Left lobe of liver (tissue), 2 donors: ENCODE measurements at regions not wholly inside any gene's neighbourhood (a gene's known extent, or its start where the extent isn't known, plus 50 kb on each side); places are given as distances from the start of the nearest gene placed in this dataset.
"Not testable (repeated sequence)": the region's sequence is repeated elsewhere in the genome, so short reads cannot be mapped to it uniquely, and the experiment has no call there.

Experiments
- ATAC-seq: fragments of 200-7000 bp; cut with Tn5 transposase; one replicate; pipeline ENCODE4 v1.9.1; 2020; ENCODE audit warnings: mild to moderate bottlenecking, moderate library complexity
- DNase-seq: peaks from one replicate; pipeline ENCODE4 v3.0.0-alpha.2; 2020; ENCODE audit warnings: low spot score
- donor health status: DM: no; HTN: no; CAD: no; lungs with moderate emphysema.
- donor health status: DM: no; HTN: yes; CAD: no.

- DNase-seq (no peak), ATAC-seq (no peak)
Measured at GRCh38 chr3:181549266-181549665, 162.5 kb upstream of the SOX2 start.

DNA sequence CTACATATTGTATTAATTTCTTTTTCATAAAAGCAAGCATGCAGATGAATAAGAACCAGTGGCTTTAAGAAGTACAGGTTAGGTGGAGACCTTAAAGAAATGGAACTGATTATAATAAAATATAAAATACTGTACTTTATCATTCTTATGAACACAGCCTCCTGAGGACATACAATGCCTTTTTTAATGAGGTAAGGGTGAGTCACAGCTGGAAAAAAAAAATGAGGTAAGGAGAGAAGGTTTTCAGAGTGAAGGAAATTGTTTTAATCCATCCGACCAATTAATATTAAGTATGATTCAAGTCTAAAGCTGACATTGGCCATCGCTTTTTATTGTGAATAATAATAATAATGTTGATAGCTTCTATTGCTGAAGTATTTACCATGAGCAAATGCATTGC, 170.3 kb upstream of the SOX2 start:
- DNase-seq (no peak), ATAC-seq (no peak)

- no peak for DNase-seq
- ATAC-seq, result no peak
Measured at GRCh38 chr3:181534781-181535221, 176.9 kb upstream of the SOX2 start.

GRCh38 chr3:181533811-181534210, 177.9 kb upstream of the SOX2 start:
- no peak for ATAC-seq
- no peak for DNase-seq

- no peak for DNase-seq
- no peak for ATAC-seq
Measured at GRCh38 chr3:181530584-181530983, 181.1 kb upstream of the SOX2 start.

DNA sequence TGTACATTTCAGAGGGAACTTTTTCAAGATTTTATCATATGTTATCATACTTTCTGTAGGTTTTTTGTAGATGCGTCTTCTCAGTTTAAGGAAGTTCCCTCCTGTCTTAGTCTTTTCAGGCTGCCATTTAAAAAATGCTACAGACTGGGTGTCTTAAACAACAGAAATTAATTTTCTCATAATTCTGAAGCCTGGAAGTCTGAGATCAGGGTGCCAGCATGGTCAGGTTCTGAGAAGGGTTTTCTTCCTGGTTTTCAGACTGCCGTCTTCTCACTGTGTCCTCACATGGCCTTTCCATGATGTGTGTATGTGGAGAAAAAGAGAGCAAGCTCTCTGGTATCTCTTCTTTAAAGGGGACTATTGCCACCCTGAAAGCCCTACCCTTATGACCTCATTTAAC, 189.9 kb upstream of the SOX2 start:
- no peak for DNase-seq
- no peak for ATAC-seq

GRCh38 chr3:181518222-181518621, 193.5 kb upstream of the SOX2 start:
- DNase-seq (no peak), ATAC-seq (no peak)

DNA sequence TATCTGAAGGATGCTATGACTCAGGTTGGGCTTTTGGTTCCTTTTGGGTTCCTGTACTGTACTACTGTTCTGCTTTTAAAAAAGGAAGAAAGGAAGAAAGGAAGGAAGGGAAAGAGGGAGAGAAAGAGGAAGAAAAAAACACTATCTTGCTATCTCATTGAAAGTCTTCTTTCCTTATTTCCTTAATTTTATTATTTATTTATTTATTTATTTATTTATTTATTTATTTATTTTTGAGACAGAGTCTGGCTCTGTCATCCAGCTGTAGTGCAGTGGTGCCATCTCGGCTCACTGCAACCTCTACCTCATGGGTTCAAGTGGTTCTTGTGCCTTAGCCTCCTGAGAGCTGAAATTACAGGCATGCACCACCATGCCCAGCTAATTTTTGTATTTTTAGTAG, 198.9 kb upstream of the SOX2 start:
- DNase-seq, result no peak

GRCh38 chr3:181510500-181510899, 201.2 kb upstream of the SOX2 start:
- ATAC-seq (no peak), DNase-seq (no peak)

More for the DNA sequence above, 198.9 kb upstream of the SOX2 start:
- ATAC-seq, result no peak

DNA sequence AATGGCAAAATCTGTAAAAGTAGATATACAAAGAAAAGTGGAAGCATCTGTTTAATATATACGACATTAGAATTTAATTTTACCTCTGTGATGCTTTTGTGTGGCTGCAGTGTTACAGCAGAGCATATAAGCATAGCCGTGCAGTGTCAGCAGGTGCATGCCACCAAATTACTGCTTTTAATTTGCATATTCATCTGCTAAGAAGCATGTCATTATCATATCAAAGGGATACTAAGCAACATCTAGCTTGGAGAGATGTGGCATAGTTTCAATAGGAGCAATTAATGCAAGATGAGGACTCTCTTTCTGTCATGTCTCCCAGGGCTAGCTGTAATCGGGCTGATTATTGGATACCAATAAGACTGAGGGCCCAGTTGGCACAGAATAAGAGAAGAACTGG, 214.4 kb upstream of the SOX2 start:
- no peak for ATAC-seq

DNA sequence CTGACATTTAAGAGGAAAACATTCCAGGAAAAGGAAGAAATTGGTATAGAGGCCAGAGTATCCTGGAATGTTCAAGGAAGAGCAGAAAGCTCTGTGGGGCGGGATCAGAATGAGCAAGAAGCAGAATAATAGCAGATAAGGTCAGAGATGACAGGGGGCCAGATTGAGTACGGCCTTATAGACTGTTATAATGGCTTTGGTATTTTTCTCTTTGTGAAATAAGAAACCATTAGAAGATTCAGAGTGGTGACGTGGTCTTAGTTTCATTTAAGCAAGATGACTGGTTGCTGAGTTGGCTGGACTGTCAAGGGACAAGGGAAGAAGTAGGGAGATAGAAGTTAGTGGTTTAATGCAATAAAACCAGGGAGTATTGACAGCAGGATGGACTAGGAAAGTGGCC, 218.3 kb upstream of the SOX2 start:
- DNase-seq, result no peak
- no peak for ATAC-seq

More for the DNA sequence above, 214.4 kb upstream of the SOX2 start:
- DNase-seq, result no peak

GRCh38 chr3:181488536-181488935, 223.2 kb upstream of the SOX2 start:
- no peak for DNase-seq
- ATAC-seq, result no peak

DNA sequence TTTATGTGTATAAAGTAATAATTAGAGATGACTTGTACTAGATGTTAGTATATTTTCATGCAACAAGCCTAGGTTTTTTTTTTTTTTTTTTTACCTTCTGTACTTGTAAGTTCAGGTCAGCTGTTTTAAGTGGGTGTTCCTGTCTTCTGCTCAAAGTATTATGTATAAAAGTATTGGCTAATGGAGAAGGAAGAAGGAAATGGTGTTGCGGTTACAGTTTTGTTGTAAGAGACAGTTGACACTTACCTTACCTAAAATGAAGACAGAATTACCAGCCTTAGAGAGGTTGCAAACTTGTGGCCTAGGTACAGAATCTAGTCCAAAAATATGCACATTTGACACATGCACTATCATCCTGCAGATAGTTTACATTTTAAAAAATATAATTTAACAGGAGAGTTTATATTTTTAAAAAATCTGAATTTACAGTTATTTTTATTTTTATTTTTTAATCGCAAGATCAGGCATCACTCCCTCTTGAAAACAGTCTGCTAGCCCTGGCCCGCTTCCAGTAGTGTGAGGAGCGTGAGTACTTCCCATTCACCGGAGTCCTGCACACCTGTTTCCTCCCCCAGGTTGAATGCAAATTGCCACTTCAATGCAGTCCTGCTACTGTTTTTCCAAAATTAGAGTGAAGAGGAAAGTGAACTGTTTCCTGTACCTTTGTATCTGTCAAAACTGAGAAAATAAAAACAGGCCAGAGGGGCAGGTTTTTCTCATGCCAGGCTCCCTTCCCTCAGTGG, 224.3 kb upstream of the SOX2 start:
- ATAC-seq, result no peak

GRCh38 chr3:181486141-181486885, 225.4 kb upstream of the SOX2 start:
- peak; percentile 82 for ATAC-seq
- no peak for DNase-seq

More for the DNA sequence above, 224.3 kb upstream of the SOX2 start:
- no peak for DNase-seq

GRCh38 chr3:181484026-181484425, 227.7 kb upstream of the SOX2 start:
- ATAC-seq (no peak), DNase-seq (no peak)

DNA sequence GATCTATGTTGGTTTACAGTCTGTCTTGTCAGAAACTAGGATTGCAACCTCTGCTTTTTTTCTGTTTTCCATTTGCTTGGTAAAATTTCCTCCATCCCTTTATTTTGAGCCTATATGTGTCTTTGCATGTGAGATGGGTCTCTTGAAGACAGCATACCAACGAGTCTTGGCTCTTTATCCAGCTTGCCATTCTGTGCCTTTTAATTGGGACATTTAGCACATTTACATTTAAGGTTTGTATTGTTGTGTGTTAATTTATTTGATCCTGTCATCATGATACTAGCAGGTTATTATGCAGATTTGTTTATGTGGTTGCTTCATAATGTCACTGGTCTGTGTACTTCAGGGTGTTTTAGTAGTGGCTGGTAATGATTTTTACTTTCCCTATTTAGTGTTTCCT, 236.6 kb upstream of the SOX2 start:
- not testable (repeated sequence) for DNase-seq, ATAC-seq

DNA sequence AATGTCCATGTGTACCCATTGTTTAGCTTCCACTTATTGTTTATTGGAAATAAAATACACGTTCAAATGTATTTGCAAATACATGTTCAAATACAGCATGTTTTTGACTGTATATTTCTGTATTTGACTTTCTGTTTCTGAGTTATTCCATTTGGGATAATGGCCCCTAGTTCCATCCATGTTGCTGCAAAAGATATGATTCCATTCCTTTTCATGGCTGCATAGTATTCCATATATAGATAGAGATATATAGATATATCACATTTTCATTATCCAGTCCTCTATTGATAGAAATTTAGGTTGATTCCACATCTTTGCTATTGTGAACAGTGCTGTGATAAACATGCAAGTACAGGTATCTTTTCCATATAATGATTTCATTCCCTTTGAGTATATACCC, 241.4 kb upstream of the SOX2 start:
- no peak for ATAC-seq
- no peak for DNase-seq

DNA sequence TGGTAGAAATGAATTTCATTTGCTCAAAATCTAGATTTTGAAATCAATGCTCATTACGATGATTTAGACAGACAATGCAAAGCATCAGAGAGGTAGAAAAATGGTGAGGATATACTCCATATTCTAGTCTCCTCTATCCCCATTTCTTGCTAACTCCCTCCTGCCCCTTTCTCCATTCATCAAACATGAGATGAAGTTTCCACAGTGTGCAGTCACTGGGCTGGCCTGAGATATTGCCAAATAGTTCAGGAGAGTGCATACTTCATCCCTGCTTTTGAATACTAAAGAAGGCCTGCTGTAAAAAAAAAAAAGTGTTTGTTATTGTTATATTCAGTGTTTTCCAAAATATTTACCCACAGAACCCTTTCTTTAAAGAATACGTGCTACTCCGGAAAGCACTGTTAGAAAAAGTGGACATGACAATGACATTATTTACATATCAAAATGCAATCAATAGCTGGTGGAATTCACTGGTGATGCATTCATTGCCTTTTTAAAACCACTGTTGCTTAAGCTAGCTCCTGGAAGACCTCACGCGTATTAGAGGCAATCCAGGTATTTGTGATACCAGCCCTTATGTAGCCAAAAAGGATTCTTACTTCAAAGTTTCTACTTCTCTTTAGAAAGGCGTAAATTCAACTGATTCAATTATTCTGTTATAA, 247.6 kb upstream of the SOX2 start:
- ATAC-seq (no peak), DNase-seq (no peak)

DNA sequence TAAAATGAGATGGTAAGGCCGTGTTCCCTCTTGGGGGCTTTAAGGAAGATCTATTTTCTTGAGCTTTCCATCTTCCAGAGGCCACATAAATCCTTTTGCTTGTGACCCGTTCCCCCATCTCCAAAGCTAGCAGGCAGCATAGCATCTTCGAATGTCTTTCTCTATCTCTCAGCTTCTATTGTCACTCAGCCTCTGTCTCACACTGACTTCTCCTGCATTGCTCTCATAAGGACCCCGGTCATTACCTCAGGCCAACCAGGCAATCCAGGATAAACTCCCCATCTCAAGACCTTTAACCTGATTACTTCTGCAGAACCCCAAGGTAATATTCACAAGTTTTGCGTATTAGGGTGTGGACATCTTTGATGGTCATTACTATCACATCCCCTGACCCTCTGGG, 250.3 kb upstream of the SOX2 start:
- DNase-seq (no peak), ATAC-seq (no peak)

DNA sequence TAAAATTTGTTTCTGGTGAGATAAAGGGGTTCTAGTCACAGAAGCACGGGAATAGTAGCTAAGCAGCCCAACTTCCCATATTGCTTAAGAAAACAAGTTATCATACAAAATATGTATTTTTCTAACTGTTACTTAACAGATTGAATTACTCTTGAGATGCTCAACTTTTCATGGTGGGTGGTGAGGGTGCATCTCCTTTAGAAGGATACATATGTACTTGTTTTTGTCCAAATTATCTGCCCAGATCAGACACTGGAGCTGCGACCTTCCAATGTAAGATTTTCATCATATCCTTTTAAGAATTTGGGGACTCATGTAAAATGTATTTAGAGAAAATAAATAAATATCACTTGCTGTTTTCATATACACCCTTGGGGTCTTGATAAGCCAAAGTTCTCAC, 252.2 kb upstream of the SOX2 start:
- ATAC-seq (no peak), DNase-seq (no peak)

DNA sequence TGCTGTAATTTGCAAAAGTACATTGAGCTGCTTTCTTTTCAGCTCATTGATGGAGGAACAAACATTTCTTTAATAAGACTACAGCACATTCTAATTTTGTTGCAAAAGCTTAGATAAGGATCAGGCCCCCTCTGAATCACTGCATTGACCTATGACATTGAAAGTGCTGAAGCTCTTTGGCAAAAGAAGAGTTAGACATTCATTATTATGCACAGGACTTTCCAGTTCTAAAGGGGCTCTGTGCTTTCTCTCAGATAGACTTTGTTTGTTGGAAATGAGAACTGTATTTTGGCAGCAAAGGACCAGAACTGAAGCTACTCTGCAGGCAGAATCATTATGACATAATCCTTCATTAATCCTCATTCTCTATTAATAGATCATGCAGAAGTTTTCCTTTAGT, 252.9 kb upstream of the SOX2 start:
- DNase-seq (no peak), ATAC-seq (no peak)

DNA sequence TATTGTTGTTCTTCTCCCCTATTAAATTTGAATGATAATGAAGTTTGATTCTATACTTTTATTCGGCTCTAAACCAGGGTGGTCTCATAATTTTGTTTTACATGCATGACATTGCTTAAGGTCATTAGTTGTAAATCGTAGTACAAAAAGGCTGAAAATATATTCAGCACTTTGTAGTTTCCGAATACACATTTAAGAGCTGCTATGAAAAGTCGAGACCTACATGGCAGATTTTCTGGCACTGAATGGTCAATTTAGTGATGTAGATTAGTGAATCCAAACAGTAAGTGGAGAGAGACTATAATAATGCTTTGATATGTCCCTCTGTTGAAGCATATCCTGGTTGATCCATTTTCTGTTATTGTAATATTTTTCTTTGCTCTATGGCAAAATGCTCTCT, 254.0 kb upstream of the SOX2 start:
- no peak for DNase-seq
- ATAC-seq, result no peak
